SK-N-SH (cell line): ENCODE measurements at regions not wholly inside any gene's neighbourhood (a gene's known extent, or its start where the extent isn't known, plus 50 kb on each side); places are given as distances from the start of the nearest gene placed in this dataset.

ENCODE experiments used
- CTCF ChIA-PET: fragments of 300-600, 350-600 bp; formaldehyde crosslinking; extraction: SDS; loops from one replicate; lab custom pipeline; 2021; lab: Yijun Ruan, JAX
- POLR2A ChIA-PET: fragments of 350-600 bp; sonication (Branson Sonifier 250); formaldehyde crosslinking; extraction: SDS; loops from one replicate; lab custom pipeline; 2020; ENCODE audit warnings: antibody characterized with exemption, inconsistent platforms; lab: Yijun Ruan, JAX
- DNase-seq: peaks from one replicate; pipeline ENCODE4 v3.0.0; 2012
- H2AFZ ChIP-seq: fragments of 200-600 bp; sonication (generic); 2 replicates; pipeline ENCODE4 v1.8.1; 2016; ENCODE audit warnings: antibody characterized with exemption, mild to moderate bottlenecking, low read depth
- H3F3A ChIP-seq: fragments of 200-600 bp; sonication (generic); replicated peaks from 2 replicates; pipeline ENCODE3; 2016; ENCODE audit warnings: antibody characterized with exemption, mild to moderate bottlenecking; ENCODE audit not compliant: insufficient read depth
- H3K27ac ChIP-seq, 2 experiments: fragments of 200-500 bp in 1 of 2; fragments of 200-600 bp in 1 of 2; sonication (Bioruptor generic) in 1 of 2; sonication (generic), shearing (Covaris generic) in 1 of 2; 2 replicates each; pipeline versions ENCODE4 v1.5.1 to v1.6.1; 2014 to 2016; ENCODE audit warnings: low read depth in 2 of 2, inconsistent platforms in 1 of 2, low read length in 1 of 2, mild to moderate bottlenecking in 1 of 2, mixed read lengths in 1 of 2
- H3K27me3 ChIP-seq: fragments of 200-600 bp; sonication (generic), shearing (Covaris generic); 2 replicates; pipeline ENCODE4 v1.6.1; 2016; ENCODE audit warnings: mixed run types; ENCODE audit not compliant: insufficient read depth
- H3K36me3 ChIP-seq, 2 experiments: fragments of 200-500 bp in 1 of 2; fragments of 200-600 bp in 1 of 2; sonication (Bioruptor generic) in 1 of 2; sonication (generic) in 1 of 2; replicated peaks in 1 of 2; 2 replicates each; pipeline versions ENCODE3 to v1.5.1; 2014 to 2016; ENCODE audit warnings: low read length in 1 of 2, mild to moderate bottlenecking in 1 of 2; ENCODE audit not compliant: insufficient read depth in 2 of 2, control insufficient read depth in 1 of 2
- H3K4me1 ChIP-seq, 2 experiments: fragments of 200-500 bp in 1 of 2; fragments of 200-600 bp in 1 of 2; sonication (Bioruptor generic) in 1 of 2; sonication (generic), shearing (Covaris generic) in 1 of 2; 2 replicates each; pipeline versions ENCODE4 v1.5.1 to v1.6.1; 2014 to 2016; ENCODE audit warnings: low read depth in 1 of 2, low read length in 1 of 2, mixed run types in 1 of 2; ENCODE audit not compliant: insufficient read depth in 2 of 2, control insufficient read depth in 1 of 2
- H3K4me2 ChIP-seq: fragments of 200-600 bp; sonication (generic), shearing (Covaris generic); 2 replicates; pipeline ENCODE4 v1.6.1; 2017; ENCODE audit warnings: mixed run types
- H3K4me3 ChIP-seq, 2 experiments: fragments of 200-500 bp in 1 of 2; fragments of 200-600 bp in 1 of 2; sonication (Bioruptor generic) in 1 of 2; sonication (generic), shearing (Covaris generic) in 1 of 2; 2 replicates each; pipeline versions ENCODE4 v1.5.1 to v1.8.1; 2014 to 2016; ENCODE audit warnings: low read depth in 2 of 2, inconsistent platforms in 1 of 2, low read length in 1 of 2, mild to moderate bottlenecking in 1 of 2, mixed read lengths in 1 of 2, moderate library complexity in 1 of 2
- H3K79me2 ChIP-seq: fragments of 200-600 bp; sonication (generic); 2 replicates; pipeline ENCODE4 v1.8.1; 2017; ENCODE audit warnings: mild to moderate bottlenecking; ENCODE audit not compliant: insufficient read depth
- H3K9ac ChIP-seq: fragments of 200-600 bp; sonication (generic); 2 replicates; pipeline ENCODE4 v1.6.1; 2017; ENCODE audit warnings: mixed run types
- H3K9me2 ChIP-seq: fragments of 200-600 bp; sonication (generic); 2 replicates; pipeline ENCODE4 v1.6.1; 2017; ENCODE audit warnings: mixed run types
- H3K9me3 ChIP-seq: fragments of 200-600 bp; sonication (generic); 2 replicates; pipeline ENCODE4 v1.6.1; 2017; ENCODE audit warnings: mixed run types, mild to moderate bottlenecking, moderate library complexity
- H4K20me1 ChIP-seq: fragments of 200-600 bp; sonication (generic); 2 replicates; pipeline ENCODE4 v1.6.1; 2017; ENCODE audit warnings: mild to moderate bottlenecking, mixed run types; ENCODE audit not compliant: insufficient read depth
- CHD2 ChIP-seq: fragments of 150-350 bp; IDR thresholded peaks from 2 replicates; pipeline ENCODE4 v1.6.1; 2018; ENCODE audit warnings: low read length; ENCODE audit not compliant: partially characterized antibody
- FOSL2 ChIP-seq: IDR thresholded peaks from 2 replicates; pipeline ENCODE4 v1.4.0; 2012; ENCODE audit warnings: low read depth, mild to moderate bottlenecking, moderate library complexity, borderline replicate concordance
- JUND ChIP-seq: IDR thresholded peaks from 2 replicates; pipeline ENCODE4 v1.4.0; 2012
- NFIC ChIP-seq: IDR thresholded peaks from 2 replicates; pipeline ENCODE4 v1.4.0; 2012; ENCODE audit warnings: borderline replicate concordance
- RAD21 ChIP-seq: IDR thresholded peaks from 2 replicates; pipeline ENCODE4 v1.6.1; 2012; ENCODE audit warnings: mild to moderate bottlenecking, low read length
- RCOR1 ChIP-seq: fragments of 150-350 bp; IDR thresholded peaks from 2 replicates; pipeline ENCODE4 v1.6.1; 2017; ENCODE audit warnings: antibody characterized with exemption, low read length
- REST ChIP-seq: IDR thresholded peaks from 2 replicates; pipeline ENCODE4 v1.6.1; 2012; ENCODE audit warnings: mild to moderate bottlenecking, low read depth, low read length, moderate library complexity
- WGBS: methylation state at CpG from one replicate; pipeline ENCODE4 v1.1.6; 2017; ENCODE audit warnings: low lambda C conversion rate; 5-methylcytosine and 5-hydroxymethylcytosine counted together
- TF ChIP-seq, protein P1 (sequence below): IDR thresholded peaks from 2 replicates; pipeline ENCODE4 v1.4.0; 2012; ENCODE audit warnings: low read depth, borderline replicate concordance
- TF ChIP-seq, protein P2 (sequence below): IDR thresholded peaks from 2 replicates; pipeline ENCODE4 v1.4.0; 2012; ENCODE audit warnings: low read depth
- TF ChIP-seq, protein P3 (sequence below): fragments of 200-600 bp; sonication (generic); IDR thresholded peaks from 2 replicates; pipeline ENCODE4 v1.6.1; 2017; ENCODE audit warnings: antibody characterized with exemption, mild to moderate bottlenecking, moderate library complexity

DNA sequence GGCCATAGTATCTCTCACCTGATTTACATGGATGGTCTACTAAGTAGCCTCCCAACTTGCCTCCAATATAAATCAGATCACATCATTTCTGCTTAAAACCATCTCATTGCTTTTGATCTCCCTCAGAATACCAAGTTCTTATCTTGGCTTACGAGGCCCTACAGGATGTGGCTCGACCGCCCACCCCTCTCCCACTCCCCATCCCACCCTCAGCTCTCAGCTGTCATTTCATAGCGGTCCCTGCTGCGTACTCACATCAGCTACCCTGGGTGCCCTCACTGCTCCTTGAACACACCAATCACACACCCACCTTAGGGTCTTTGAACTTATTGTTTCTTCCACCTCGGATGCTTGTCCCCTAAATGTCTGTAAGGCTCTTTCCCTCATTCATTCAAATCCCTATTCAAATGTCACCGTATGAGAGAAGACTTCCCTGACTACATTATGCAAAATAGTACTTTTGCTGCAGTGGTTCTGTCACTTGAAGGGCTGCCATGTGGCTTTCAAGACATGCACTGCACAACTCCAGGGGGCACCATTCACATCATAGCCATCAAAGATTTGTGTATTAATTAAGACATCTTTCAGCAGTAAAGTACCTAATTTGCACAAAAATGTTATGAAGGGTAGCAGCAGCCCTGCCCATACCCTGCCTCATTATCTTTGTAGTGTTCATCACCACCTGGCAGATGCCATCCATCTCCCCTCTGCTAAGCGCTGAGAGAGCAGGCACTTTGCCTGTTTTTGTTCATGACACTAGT, 171.1 kb downstream of the ENC1 start:
- ChIA-PET POLR2A (no interaction called here), CTCF (no interaction called here)
- no peak overlapping the region for H3K4me3 ChIP-seq
- no peaks in the 10 kb centered on the region for H3K27me3 ChIP-seq
- H3K79me2 ChIP-seq = no peaks in the 10 kb centered on the region
- no peak overlapping the region for H3K9ac ChIP-seq
- 84% methylated on average over 8 of the region's 8 CpGs for WGBS
- no peaks in the 10 kb centered on the region for H3K9me2 ChIP-seq
- no peaks in the 10 kb centered on the region for H3K9me3 ChIP-seq
- no peaks in the 10 kb centered on the region for H3F3A ChIP-seq
- DNase-seq = no peak
- H4K20me1 ChIP-seq = no peaks in the 10 kb centered on the region
- H2AFZ ChIP-seq = no peak overlapping the region
- H3K4me1 ChIP-seq = no peaks in the 10 kb centered on the region
- no peak overlapping the region for H3K4me2 ChIP-seq
- TF ChIP-seq, protein P1, sequence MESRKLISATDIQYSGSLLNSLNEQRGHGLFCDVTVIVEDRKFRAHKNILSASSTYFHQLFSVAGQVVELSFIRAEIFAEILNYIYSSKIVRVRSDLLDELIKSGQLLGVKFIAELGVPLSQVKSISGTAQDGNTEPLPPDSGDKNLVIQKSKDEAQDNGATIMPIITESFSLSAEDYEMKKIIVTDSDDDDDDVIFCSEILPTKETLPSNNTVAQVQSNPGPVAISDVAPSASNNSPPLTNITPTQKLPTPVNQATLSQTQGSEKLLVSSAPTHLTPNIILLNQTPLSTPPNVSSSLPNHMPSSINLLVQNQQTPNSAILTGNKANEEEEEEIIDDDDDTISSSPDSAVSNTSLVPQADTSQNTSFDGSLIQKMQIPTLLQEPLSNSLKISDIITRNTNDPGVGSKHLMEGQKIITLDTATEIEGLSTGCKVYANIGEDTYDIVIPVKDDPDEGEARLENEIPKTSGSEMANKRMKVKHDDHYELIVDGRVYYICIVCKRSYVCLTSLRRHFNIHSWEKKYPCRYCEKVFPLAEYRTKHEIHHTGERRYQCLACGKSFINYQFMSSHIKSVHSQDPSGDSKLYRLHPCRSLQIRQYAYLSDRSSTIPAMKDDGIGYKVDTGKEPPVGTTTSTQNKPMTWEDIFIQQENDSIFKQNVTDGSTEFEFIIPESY = no peak
- TF ChIP-seq RAD21 (no peak), NFIC (no peak), FOSL2 (no peak), JUND (no peak), REST (no peak), RCOR1 (no peak), CHD2 (no peak)
- TF ChIP-seq, protein P2, sequence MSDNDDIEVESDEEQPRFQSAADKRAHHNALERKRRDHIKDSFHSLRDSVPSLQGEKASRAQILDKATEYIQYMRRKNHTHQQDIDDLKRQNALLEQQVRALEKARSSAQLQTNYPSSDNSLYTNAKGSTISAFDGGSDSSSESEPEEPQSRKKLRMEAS = no peak
- TF ChIP-seq, protein P3, sequence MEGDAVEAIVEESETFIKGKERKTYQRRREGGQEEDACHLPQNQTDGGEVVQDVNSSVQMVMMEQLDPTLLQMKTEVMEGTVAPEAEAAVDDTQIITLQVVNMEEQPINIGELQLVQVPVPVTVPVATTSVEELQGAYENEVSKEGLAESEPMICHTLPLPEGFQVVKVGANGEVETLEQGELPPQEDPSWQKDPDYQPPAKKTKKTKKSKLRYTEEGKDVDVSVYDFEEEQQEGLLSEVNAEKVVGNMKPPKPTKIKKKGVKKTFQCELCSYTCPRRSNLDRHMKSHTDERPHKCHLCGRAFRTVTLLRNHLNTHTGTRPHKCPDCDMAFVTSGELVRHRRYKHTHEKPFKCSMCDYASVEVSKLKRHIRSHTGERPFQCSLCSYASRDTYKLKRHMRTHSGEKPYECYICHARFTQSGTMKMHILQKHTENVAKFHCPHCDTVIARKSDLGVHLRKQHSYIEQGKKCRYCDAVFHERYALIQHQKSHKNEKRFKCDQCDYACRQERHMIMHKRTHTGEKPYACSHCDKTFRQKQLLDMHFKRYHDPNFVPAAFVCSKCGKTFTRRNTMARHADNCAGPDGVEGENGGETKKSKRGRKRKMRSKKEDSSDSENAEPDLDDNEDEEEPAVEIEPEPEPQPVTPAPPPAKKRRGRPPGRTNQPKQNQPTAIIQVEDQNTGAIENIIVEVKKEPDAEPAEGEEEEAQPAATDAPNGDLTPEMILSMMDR = no peak
- H3K36me3 ChIP-seq = no peaks in the 10 kb centered on the region
- H3K27ac ChIP-seq = no peak overlapping the region
